ENCODE measurements at regions not wholly inside any gene's neighbourhood (a gene's known extent, or its start where the extent isn't known, plus 50 kb on each side); places are given as distances from the start of the nearest gene placed in this dataset.
"Not testable (repeated sequence)": the region's sequence is repeated elsewhere in the genome, so short reads cannot be mapped to it uniquely, and the experiment has no call there.

DNA sequence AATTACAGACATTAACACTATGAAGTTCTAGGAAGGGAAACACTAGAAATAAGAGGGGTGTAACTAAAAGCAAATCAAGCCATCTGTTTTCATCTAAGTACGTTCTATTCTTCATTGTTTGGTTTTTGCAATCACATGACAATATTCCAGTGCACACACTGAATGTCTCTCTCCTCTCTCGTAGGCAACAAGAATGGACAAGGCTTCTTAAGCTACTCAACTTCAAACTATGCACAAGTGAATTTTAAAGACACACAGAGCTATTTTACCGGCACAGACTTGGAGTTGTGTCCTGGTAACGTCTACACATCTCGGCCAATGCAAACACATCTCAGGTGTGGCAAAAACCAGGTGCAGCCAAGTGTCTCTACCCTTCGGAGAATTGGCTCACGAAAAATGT is 173.3 kb downstream of the PRKX start:
- POLR2A ChIA-PET: no interaction called here
- Histone ChIP-seq H3K36me3 (replicated peaks in 1 of 2; ENCODE audit: control extremely low read depth in 1 of 2, control insufficient read depth in 1 of 2, extremely low read depth in 1 of 2, insufficient read depth in 2 of 2, low read length in 1 of 2) (no peaks in the 10 kb centered on the region), H3K4me3 (ENCODE audit: control extremely low read depth in 1 of 5, extremely low read depth in 1 of 5, insufficient read depth in 1 of 5, low read depth in 2 of 5, low read length in 4 of 5) (no peak overlapping the region), H3K27ac (ENCODE audit: low read length in 2 of 2) (no peak overlapping the region), H3K79me2 (ENCODE audit: control insufficient read depth, insufficient read depth, low read length) (no peaks in the 10 kb centered on the region), H3K27me3 (replicated peaks in 1 of 4; ENCODE audit: control extremely low read depth in 1 of 4, control insufficient read depth in 3 of 4, insufficient read depth in 4 of 4, low read length in 3 of 4) (no peaks in the 10 kb centered on the region), H3K9me3 (ENCODE audit: control extremely low read depth in 1 of 3, control insufficient read depth in 2 of 3, insufficient read depth in 1 of 3, low read length in 2 of 3) (no peaks in the 10 kb centered on the region), H3K9ac (ENCODE audit: low read length) (no peak overlapping the region), H3K4me1 (ENCODE audit: control insufficient read depth in 2 of 2, insufficient read depth in 2 of 2, low read length in 2 of 2) (no peaks in the 10 kb centered on the region), H2AFZ (ENCODE audit: insufficient read depth, low read depth, low read length, poor library complexity, severe bottlenecking) (no peak overlapping the region), H3K4me2 (replicated peaks; ENCODE audit: low read depth, low read length, poor library complexity, severe bottlenecking) (no peak overlapping the region), H4K20me1 (ENCODE audit: control insufficient read depth, insufficient read depth, low read length, poor library complexity, severe bottlenecking) (no peaks in the 10 kb centered on the region)
- Mint-ChIP-seq H3K27me3 (no peaks in the 10 kb centered on the region), H3K27ac (no peak overlapping the region), H3K9me3 (ENCODE audit: insufficient read depth) (peaks cover 8% of the 10 kb centered on the region), H3K4me1 (no peaks in the 10 kb centered on the region), H3K4me3 (no peak overlapping the region)
- CTCF ChIA-PET: no interaction called here
- intact Hi-C loops (cut with micrococcal nuclease): no loop called here
- no peak for DNase-seq
- 90% methylated on average over 5 of the region's 7 CpGs for WGBS (ENCODE audit: insufficient coverage)
- TF ChIP-seq EZH2 (IDR thresholded peaks at IDR 0.05; ENCODE audit: borderline replicate concordance, insufficient read depth, low read depth, low read length, poor library complexity, severe bottlenecking) (no peak), CTCF (IDR thresholded peaks at IDR 0.05) (no peak)
- no peak for ATAC-seq (ENCODE audit: low read depth)

DNA sequence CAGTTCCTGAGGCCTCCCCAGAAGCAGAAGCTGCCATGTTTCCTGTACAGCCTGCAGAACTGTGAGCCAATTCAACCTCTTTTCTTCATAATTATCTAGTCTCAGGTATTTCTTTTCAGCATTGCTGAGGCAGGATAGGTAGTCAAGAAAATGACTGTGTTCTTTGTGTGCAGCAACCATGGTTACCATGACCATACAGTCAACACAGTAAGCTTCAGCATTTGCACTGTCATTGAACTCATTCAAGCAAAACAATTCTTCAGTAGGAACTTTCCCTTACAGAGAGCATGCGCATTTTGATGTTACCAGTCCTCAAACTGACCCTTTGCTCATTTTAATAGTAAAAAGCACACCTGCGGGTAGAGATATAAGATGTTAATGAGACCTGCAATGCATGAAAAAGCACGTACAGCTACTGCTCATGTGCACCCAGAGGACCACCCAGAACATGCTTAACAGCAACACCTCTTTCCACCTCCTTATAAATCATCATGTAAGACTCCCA is 180.8 kb downstream of the PRKX start:
- DNase-seq: no peak
- H3K9me3 Mint-ChIP-seq (ENCODE audit: insufficient read depth): no peaks in the 10 kb centered on the region
- no peak for ATAC-seq (ENCODE audit: low read depth)
- H3K9me3 ChIP-seq (ENCODE audit: control extremely low read depth in 1 of 3, control insufficient read depth in 2 of 3, insufficient read depth in 1 of 3, low read length in 2 of 3): no peaks in the 10 kb centered on the region
- H2AFZ ChIP-seq (ENCODE audit: insufficient read depth, low read depth, low read length, poor library complexity, severe bottlenecking): no peak overlapping the region
- H3K27ac ChIP-seq (ENCODE audit: low read length in 2 of 2): no peak overlapping the region
- H4K20me1 ChIP-seq (ENCODE audit: control insufficient read depth, insufficient read depth, low read length, poor library complexity, severe bottlenecking): no peaks in the 10 kb centered on the region
- intact Hi-C loops (cut with micrococcal nuclease): no loop called here
- no peak overlapping the region for H3K4me2 ChIP-seq (replicated peaks; ENCODE audit: low read depth, low read length, poor library complexity, severe bottlenecking)
- no peaks in the 10 kb centered on the region for H3K4me1 ChIP-seq (ENCODE audit: control insufficient read depth in 2 of 2, insufficient read depth in 2 of 2, low read length in 2 of 2)
- no peaks in the 10 kb centered on the region for H3K4me1 Mint-ChIP-seq
- H3K36me3 ChIP-seq (replicated peaks in 1 of 2; ENCODE audit: control extremely low read depth in 1 of 2, control insufficient read depth in 1 of 2, extremely low read depth in 1 of 2, insufficient read depth in 2 of 2, low read length in 1 of 2): no peaks in the 10 kb centered on the region
- no peaks in the 10 kb centered on the region for H3K27me3 ChIP-seq (replicated peaks in 1 of 4; ENCODE audit: control extremely low read depth in 1 of 4, control insufficient read depth in 3 of 4, insufficient read depth in 4 of 4, low read length in 3 of 4)
- H3K4me3 Mint-ChIP-seq: no peak overlapping the region
- TF ChIP-seq EZH2 (IDR thresholded peaks at IDR 0.05; ENCODE audit: borderline replicate concordance, insufficient read depth, low read depth, low read length, poor library complexity, severe bottlenecking) (no peak), CTCF (IDR thresholded peaks at IDR 0.05) (no peak)
- H3K4me3 ChIP-seq (ENCODE audit: control extremely low read depth in 1 of 5, extremely low read depth in 1 of 5, insufficient read depth in 1 of 5, low read depth in 2 of 5, low read length in 4 of 5): no peak overlapping the region
- H3K9ac ChIP-seq (ENCODE audit: low read length): no peak overlapping the region
- no CpG with 5 or more reads among the region's 3 CpGs for WGBS (ENCODE audit: insufficient coverage)
- ChIA-PET POLR2A (no interaction called here), CTCF (no interaction called here)
- H3K27me3 Mint-ChIP-seq: no peaks in the 10 kb centered on the region
- H3K27ac Mint-ChIP-seq: no peak overlapping the region
- no peaks in the 10 kb centered on the region for H3K79me2 ChIP-seq (ENCODE audit: control insufficient read depth, insufficient read depth, low read length)

GRCh38 chrX:3531435-3531834 is 182.0 kb downstream of the PRKX start:
- H4K20me1 ChIP-seq (ENCODE audit: control insufficient read depth, insufficient read depth, low read length, poor library complexity, severe bottlenecking); H2AFZ ChIP-seq (ENCODE audit: insufficient read depth, low read depth, low read length, poor library complexity, severe bottlenecking); H3K4me2 ChIP-seq (replicated peaks; ENCODE audit: low read depth, low read length, poor library complexity, severe bottlenecking); H3K36me3 ChIP-seq (replicated peaks in 1 of 2; ENCODE audit: control extremely low read depth in 1 of 2, control insufficient read depth in 1 of 2, extremely low read depth in 1 of 2, insufficient read depth in 2 of 2, low read length in 1 of 2); H3K4me1 Mint-ChIP-seq; H3K4me3 ChIP-seq (ENCODE audit: control extremely low read depth in 1 of 5, extremely low read depth in 1 of 5, insufficient read depth in 1 of 5, low read depth in 2 of 5, low read length in 4 of 5); H3K27ac Mint-ChIP-seq; H3K79me2 ChIP-seq (ENCODE audit: control insufficient read depth, insufficient read depth, low read length); ATAC-seq (ENCODE audit: low read depth); H3K4me1 ChIP-seq (ENCODE audit: control insufficient read depth in 2 of 2, insufficient read depth in 2 of 2, low read length in 2 of 2); H3K4me3 Mint-ChIP-seq; H3K9ac ChIP-seq (ENCODE audit: low read length); H3K9me3 Mint-ChIP-seq (ENCODE audit: insufficient read depth); H3K9me3 ChIP-seq (ENCODE audit: control extremely low read depth in 1 of 3, control insufficient read depth in 2 of 3, insufficient read depth in 1 of 3, low read length in 2 of 3); CTCF ChIA-PET; POLR2A ChIA-PET; H3K27me3 Mint-ChIP-seq; H3K27ac ChIP-seq (ENCODE audit: low read length in 2 of 2); H3K27me3 ChIP-seq (replicated peaks in 1 of 4; ENCODE audit: control extremely low read depth in 1 of 4, control insufficient read depth in 3 of 4, insufficient read depth in 4 of 4, low read length in 3 of 4); intact Hi-C loops (cut with micrococcal nuclease); DNase-seq: not testable (repeated sequence)
- no CpG with 5 or more reads among the region's 3 CpGs for WGBS (ENCODE audit: insufficient coverage)
